Thyroid gland (tissue), 4 donors: ENCODE measurements at regions not wholly inside any gene's neighbourhood (a gene's known extent, or its start where the extent isn't known, plus 50 kb on each side); places are given as distances from the start of the nearest gene placed in this dataset.
"Not testable (repeated sequence)": the region's sequence is repeated elsewhere in the genome, so short reads cannot be mapped to it uniquely, and the experiment has no call there.

Source experiments
- POLR2A ChIP-seq, 2 donors: fragments of 450-650 bp; IDR thresholded peaks; one replicate each; pipeline ENCODE4 v1.6.1; 2017; ENCODE audit warnings: antibody characterized with exemption in 2 of 2, mild to moderate bottlenecking in 2 of 2, moderate library complexity in 1 of 2
- TF ChIP-seq, protein P1 (sequence below), 6 experiments: fragments of 200-600 bp in 3 of 6; fragments of 450-650 bp in 3 of 6; sonication (generic) in 3 of 6; IDR thresholded peaks; one replicate each; pipeline ENCODE4 v1.5.1; 2016 to 2019; ENCODE audit warnings: antibody characterized with exemption in 6 of 6, mild to moderate bottlenecking in 2 of 6, inconsistent platforms in 1 of 6, moderate library complexity in 1 of 6

DNA sequence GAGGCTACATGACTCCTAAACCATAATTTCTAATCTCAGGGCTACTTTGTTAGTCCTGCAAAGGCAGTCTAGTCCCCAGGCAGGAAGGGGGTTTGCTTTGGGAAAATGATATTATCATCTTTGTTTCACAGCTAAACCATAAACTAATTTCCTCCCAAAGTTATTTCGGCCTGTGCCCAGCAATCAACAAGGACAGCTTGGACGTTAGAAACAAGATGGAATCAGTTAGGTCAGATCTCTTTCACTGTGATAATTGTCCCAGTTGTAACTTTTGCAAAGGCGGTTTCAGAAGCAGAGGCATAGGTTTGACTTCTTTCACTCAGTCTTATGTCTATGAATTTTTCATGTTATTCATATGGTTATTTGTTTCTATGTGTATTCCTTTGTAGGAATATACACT, 119.1 kb downstream of the PPIAL4G start:
- TF ChIP-seq, protein P1, sequence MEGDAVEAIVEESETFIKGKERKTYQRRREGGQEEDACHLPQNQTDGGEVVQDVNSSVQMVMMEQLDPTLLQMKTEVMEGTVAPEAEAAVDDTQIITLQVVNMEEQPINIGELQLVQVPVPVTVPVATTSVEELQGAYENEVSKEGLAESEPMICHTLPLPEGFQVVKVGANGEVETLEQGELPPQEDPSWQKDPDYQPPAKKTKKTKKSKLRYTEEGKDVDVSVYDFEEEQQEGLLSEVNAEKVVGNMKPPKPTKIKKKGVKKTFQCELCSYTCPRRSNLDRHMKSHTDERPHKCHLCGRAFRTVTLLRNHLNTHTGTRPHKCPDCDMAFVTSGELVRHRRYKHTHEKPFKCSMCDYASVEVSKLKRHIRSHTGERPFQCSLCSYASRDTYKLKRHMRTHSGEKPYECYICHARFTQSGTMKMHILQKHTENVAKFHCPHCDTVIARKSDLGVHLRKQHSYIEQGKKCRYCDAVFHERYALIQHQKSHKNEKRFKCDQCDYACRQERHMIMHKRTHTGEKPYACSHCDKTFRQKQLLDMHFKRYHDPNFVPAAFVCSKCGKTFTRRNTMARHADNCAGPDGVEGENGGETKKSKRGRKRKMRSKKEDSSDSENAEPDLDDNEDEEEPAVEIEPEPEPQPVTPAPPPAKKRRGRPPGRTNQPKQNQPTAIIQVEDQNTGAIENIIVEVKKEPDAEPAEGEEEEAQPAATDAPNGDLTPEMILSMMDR (IDR thresholded peaks at IDR 0.05): not testable (repeated sequence)
- not testable (repeated sequence) for TF ChIP-seq POLR2A (IDR thresholded peaks at IDR 0.05)
